ENCODE measurements at regions not wholly inside any gene's neighbourhood (a gene's known extent, or its start where the extent isn't known, plus 50 kb on each side); places are given as distances from the start of the nearest gene placed in this dataset.

DNA sequence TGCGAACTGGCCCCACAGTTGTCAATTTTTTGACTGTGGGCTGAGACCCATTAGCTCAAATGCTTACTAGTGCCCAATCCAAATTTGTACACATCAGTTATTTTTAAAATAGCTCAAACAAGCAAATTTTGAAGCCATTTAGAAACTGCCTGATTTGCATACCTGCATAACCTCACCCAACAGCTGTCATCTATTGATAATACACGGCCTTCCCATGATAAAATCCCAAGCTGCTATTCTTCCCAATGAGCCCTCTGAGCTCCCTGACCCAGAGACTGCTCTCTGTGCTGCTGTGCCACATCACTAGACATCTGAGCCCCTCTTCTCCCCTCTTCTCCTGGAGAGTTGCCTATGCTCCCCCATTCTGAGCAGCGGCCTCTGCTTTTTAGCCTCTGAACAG lies 140.5 kb upstream of the EEF1E1 start:
- Histone ChIP-seq H3K79me2 (ENCODE audit: low read depth) (no peaks in the 10 kb centered on the region), H2AFZ (replicated peaks) (peak overlapping the region; percentile 2), H3K9me3 (ENCODE audit: low read depth) (no peaks in the 10 kb centered on the region), H3K27me3 (no peaks in the 10 kb centered on the region), H3K27ac (no peak overlapping the region), H3K36me3 (no peaks in the 10 kb centered on the region), H3K4me2 (no peak overlapping the region), H3K9ac (no peak overlapping the region), H3K4me1 (peaks cover 18% of the 10 kb centered on the region), H4K20me1 (ENCODE audit: low read depth) (no peaks in the 10 kb centered on the region), H3K4me3 (no peak overlapping the region), H3F3A (ENCODE audit: low read depth) (no peaks in the 10 kb centered on the region)
- Mint-ChIP-seq H3K4me1 (peaks cover 46% of the 10 kb centered on the region), H3K27ac (peak overlapping the region; percentile 1), H3K4me3 (no peak overlapping the region), H3K36me3 (no peaks in the 10 kb centered on the region), H3K9me3 (no peaks in the 10 kb centered on the region), H3K27me3 (ENCODE audit: insufficient read depth, low read depth) (peaks cover 4% of the 10 kb centered on the region)
- DNase-seq (ENCODE audit: low spot score), result no peak
- TF ChIP-seq CTCF (IDR thresholded peaks at IDR 0.05), result no peak
- TF ChIP-seq EZH2 (IDR thresholded peaks at IDR 0.05), result no peak
- no peak for TF ChIP-seq EZH2phosphoT487 (IDR thresholded peaks at IDR 0.05)

- no peak for TF ChIP-seq EZH2 (IDR thresholded peaks at IDR 0.05)
- no peak for TF ChIP-seq EZH2phosphoT487 (IDR thresholded peaks at IDR 0.05)
- TF ChIP-seq CTCF (IDR thresholded peaks at IDR 0.05), result no peak
- peaks cover 52% of the 10 kb centered on the region for H3K4me1 Mint-ChIP-seq
- H3K4me1 ChIP-seq, result peaks cover 18% of the 10 kb centered on the region
- no peaks in the 10 kb centered on the region for H3K79me2 ChIP-seq (ENCODE audit: low read depth)
- no peaks in the 10 kb centered on the region for H3K9me3 ChIP-seq (ENCODE audit: low read depth)
- peaks cover 4% of the 10 kb centered on the region for H3K27me3 Mint-ChIP-seq (ENCODE audit: insufficient read depth, low read depth)
- H3K9ac ChIP-seq, result no peak overlapping the region
- H2AFZ ChIP-seq (replicated peaks), result no peak overlapping the region
- no peak overlapping the region for H3K4me2 ChIP-seq
- H3K27ac ChIP-seq, result no peak overlapping the region
- no peaks in the 10 kb centered on the region for H3F3A ChIP-seq (ENCODE audit: low read depth)
- H3K27me3 ChIP-seq, result no peaks in the 10 kb centered on the region
- H3K36me3 ChIP-seq, result no peaks in the 10 kb centered on the region
- no peaks in the 10 kb centered on the region for H3K36me3 Mint-ChIP-seq
- H3K4me3 ChIP-seq, result no peak overlapping the region
- H3K9me3 Mint-ChIP-seq, result no peaks in the 10 kb centered on the region
- no peaks in the 10 kb centered on the region for H4K20me1 ChIP-seq (ENCODE audit: low read depth)
- no peak for DNase-seq (ENCODE audit: low spot score)
- no peak overlapping the region for H3K4me3 Mint-ChIP-seq
- H3K27ac Mint-ChIP-seq, result no peak overlapping the region
Observed at GRCh38 chr6:8240301-8240700, 138.0 kb upstream of the EEF1E1 start.

- H3K27ac ChIP-seq, result no peak overlapping the region
Observed at GRCh38 chr6:8238773-8239683, 136.7 kb upstream of the EEF1E1 start.

More at GRCh38 chr6:8238773-8239683, 136.7 kb upstream of the EEF1E1 start:
- Histone ChIP-seq H3K4me3 (no peak overlapping the region), H3K9ac (no peak overlapping the region), H3K4me2 (no peak overlapping the region), H3F3A (ENCODE audit: low read depth) (no peaks in the 10 kb centered on the region), H3K36me3 (no peaks in the 10 kb centered on the region), H3K79me2 (ENCODE audit: low read depth) (no peaks in the 10 kb centered on the region), H4K20me1 (ENCODE audit: low read depth) (no peaks in the 10 kb centered on the region), H3K4me1 (peaks cover 18% of the 10 kb centered on the region), H2AFZ (replicated peaks) (peak overlapping the region; percentile 52), H3K9me3 (ENCODE audit: low read depth) (no peaks in the 10 kb centered on the region), H3K27me3 (no peaks in the 10 kb centered on the region)
- DNase-seq (ENCODE audit: low spot score), result peak; percentile 53
- Mint-ChIP-seq H3K9me3 (no peaks in the 10 kb centered on the region), H3K4me1 (peaks cover 52% of the 10 kb centered on the region), H3K36me3 (no peaks in the 10 kb centered on the region), H3K4me3 (peak overlapping the region; percentile 60), H3K27ac (peak overlapping the region; percentile 55), H3K27me3 (ENCODE audit: insufficient read depth, low read depth) (peaks cover 4% of the 10 kb centered on the region)
- no peak for TF ChIP-seq CTCF (IDR thresholded peaks at IDR 0.05)
- no peak for TF ChIP-seq EZH2phosphoT487 (IDR thresholded peaks at IDR 0.05)
- TF ChIP-seq EZH2 (IDR thresholded peaks at IDR 0.05), result no peak

Data from neural progenitor cell (in vitro differentiated cells).